DMS79 treated with DMSO at 0.1 percent for 48 hours (cell line): ENCODE measurements at regions not wholly inside any gene's neighbourhood (a gene's known extent, or its start where the extent isn't known, plus 50 kb on each side); places are given as distances from the start of the nearest gene placed in this dataset.
"Not testable (repeated sequence)": the region's sequence is repeated elsewhere in the genome, so short reads cannot be mapped to it uniquely, and the experiment has no call there.

Experiments
- DNase-seq: peaks from one replicate; lab custom pipeline; 2025; lab: John Stamatoyannopoulos, UW

DNA sequence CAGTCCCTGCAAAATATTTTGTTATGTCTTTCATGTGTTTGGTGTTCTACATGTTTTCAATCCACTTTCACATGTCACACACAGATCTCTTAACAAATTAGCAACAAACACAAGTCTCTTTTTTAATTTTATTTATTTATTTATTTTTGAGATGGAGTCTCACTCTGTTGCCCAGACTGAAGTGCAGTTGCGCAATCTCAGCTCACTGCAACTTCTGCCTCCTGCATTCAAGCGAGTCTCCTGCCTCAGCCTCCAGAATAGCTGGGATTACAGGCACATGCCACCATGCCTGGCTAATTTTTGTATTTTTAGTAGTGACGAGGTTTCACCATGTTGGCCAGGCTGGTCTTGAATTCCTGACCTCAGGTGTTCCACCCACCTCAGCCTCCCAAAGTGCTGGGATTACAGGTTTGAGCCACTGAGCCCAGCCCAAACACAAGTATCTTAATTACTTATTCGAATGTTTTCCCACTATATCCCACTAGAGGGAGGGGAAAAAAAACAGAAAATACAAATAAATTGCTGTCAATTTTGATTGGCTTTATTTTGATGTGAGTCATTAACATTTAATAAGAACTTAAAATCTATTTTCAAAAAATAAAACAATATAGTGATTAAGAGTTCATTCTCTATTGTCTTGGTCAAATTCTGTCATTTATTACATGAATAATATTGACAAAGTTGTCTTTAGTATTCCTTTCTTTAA lies 1641.0 kb upstream of the CELF4 start:
- DNase-seq, result not testable (repeated sequence)

DNA sequence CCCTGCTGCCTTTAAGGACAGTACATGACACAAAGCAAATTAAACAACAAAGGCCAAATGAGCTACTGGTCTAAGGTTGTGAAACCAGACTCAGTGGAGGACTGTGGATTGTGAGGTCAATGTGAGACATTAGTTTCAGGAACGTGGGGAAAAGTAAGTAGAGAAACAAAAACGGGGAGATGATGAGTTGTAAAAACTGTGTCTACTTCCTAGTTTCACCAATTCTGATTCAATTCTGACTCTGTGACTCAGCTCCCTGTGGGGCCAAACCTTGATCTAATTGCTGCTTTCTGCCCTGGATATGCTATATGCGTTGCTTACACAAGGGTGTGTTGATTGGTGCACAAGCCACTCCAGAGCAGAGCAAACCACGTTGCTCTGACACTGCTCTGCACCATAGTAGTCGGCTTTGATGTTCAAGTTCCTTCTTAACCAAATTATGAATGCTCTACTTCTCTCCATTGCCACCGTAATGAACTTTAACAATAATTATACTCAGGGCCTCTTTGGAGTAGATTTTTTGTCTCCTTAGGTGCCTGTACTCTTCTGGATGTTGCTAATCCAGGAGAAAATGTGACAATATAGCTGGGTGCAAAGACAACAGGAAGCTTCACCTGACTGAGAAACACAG lies 1640.1 kb upstream of the CELF4 start:
- DNase-seq, result no peak

DNA sequence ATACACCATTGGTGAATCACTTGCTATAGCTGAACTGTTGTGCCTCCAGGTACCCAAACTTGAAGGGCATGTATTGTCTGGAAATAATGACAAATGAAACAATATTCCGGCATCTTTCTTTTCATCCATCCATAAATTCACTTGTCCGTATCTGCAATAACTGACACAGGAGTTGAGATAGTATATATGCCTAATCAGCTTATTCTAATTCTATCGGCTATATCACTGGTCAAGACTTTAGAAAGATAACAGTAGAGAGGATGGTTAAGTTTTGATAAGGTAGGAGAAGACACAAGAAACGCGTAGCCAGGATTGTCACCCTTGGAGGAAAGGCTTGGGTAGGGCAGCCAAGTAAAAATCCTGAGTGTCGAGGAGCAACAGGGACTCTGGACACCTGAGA lies 1634.6 kb upstream of the CELF4 start:
- DNase-seq, result no peak

DNA sequence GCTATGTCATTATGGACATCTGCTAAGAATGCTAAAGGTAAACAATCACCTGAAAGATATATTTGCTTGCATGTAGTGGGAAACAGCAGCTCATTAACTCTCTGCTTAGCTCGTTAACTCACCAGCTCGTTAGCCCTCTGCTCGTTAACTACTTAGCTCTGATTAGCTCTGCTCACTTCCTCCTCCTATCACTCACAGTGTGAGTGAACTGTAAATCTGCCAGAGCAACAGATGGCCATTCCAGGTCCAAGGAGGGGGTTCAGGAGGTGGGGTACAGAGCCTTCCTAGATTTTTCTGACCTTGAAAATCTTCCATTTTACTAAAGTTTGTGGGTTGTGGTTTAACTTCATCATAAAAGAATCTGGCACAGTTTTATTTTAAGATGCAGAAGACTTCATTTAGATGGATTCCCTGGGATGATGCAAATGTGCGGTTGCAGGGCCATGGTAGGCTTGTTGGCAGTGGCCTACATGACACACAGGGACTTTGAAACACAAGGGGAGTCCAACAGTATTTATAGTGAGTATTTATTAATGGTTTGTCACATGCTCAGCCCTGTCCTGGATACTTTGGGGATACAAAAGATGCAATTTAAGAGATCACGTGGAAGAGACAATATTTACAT lies 1633.7 kb upstream of the CELF4 start:
- no peak for DNase-seq

DNA sequence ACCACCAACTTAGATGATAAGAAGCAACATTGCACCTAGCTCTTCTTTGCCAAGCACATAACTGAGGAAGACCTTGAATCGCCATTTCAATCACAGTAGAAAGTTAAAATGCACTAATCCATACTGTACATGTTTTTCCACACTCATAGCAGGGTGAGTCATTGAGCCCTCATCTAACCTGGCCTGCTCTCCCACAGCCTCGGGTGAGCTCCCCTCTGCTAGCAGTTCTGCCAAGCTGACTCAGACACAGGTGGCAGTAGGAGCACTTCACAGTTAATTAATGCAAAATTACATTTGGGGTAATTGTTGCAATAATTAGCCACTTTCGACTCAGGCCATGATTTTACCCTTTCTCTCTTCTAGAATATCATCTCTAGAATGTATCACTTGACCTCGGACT lies 1632.8 kb upstream of the CELF4 start:
- no peak for DNase-seq

DNA sequence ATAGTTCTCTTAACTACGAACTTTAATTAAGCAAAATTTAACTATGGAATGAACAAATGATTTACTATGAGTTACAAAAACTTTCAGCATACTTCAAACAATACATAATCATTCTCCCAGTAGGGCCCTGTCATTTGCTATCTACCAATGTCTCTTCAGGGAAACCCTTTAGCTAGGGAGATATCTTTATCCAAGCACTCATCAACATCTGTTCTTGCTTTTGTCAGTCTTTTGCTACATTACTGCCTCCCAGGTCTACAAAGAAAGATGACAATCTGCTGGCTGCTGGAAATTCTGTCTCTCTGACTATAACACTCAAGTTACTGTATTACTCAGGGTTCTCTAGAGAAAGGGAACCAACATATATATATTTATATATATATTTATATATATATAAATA lies 1626.3 kb upstream of the CELF4 start:
- no peak for DNase-seq

DNA sequence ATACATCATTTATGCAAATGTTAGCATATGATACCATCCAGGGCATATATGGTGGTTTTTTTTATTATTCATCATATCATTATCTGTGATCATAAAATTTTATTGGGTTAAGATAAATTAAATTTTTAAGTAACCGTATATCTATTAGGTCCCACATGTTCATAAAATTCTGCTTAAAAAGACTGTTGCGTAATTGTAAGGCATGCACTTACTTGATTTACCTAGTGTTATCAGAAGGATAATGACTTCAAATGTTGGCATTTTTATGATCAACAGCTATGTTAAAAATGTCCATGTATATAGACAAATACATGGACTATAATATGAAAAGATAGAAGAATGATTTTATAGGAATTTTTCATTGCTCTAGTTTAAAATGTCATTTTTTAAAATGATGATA lies 1625.5 kb upstream of the CELF4 start:
- no peak for DNase-seq

DNA sequence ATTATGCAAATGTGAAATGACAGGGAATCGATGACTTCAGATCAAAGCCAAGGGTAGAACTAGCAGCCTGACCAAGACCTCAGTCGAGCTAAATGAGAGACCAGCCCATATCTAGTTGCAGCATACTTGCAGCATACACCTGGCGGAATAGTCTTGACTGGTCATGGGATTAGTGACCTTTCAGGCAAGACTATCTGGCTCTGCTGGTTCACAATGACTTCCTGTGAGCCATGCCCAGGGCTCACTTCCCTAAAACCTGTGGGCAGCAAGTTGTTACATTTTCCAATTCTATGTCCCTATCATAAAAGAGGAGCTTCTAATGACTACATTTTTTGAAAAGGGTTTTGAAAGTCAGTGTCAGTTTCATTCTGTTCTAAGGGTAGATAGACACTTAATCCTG lies 1624.9 kb upstream of the CELF4 start:
- DNase-seq, result no peak

DNA sequence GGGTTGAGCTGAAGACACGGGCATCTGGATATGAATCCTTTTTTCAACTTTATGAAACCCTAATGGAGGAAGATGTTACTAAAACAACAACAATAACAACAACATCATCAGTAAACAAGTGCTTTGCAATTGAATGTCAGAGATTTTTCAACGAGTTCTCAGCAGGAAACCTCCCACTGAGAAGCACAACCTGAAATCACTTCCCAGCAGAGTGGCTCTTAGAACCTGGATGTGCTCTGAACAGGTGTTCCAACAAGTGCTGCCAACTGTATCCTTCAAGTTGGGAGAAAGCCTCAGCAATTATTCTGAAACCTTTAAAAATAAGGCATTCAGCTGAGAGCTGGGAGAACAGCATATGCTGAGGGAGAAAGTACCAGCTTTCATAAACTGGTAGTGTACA lies 1622.7 kb upstream of the CELF4 start:
- DNase-seq, result peak; percentile 83

DNA sequence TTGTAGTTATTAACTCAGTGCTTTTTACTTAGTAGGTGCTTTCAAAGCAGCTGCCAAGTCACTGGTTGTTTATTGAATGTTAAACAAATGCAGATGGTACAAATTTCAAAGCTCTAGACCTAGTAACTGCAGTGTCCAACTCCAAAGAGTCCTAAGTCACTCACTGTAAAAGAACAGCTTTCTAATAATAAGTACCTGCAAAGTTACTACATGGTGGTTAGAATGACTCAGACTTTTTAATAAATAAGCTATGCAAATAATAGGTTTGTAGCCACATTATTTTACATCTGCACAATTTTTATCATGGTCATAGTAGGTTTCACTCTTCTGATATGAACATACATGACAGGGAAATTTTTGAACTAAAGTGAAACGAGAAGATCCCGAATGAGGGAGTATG lies 1620.4 kb upstream of the CELF4 start:
- no peak for DNase-seq

DNA sequence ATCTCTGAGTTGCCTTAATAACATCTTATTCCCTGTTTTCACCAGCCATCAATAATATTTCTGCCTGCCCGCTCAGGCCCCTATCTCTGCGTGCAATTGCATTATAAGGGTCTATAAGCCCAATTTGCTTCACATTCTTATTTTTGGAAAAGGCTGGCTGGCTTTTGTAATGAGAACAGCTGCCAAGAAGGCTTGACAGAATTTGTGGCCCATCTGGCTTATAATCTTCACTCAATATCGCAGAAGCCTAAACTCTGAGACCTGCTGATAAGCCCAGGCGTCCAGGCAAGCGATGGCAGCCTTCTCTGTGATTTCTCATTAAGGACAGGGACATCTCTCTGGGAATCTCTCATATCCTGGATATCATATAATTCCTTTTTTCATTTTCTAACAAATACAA lies 1618.6 kb upstream of the CELF4 start:
- DNase-seq, result no peak

DNA sequence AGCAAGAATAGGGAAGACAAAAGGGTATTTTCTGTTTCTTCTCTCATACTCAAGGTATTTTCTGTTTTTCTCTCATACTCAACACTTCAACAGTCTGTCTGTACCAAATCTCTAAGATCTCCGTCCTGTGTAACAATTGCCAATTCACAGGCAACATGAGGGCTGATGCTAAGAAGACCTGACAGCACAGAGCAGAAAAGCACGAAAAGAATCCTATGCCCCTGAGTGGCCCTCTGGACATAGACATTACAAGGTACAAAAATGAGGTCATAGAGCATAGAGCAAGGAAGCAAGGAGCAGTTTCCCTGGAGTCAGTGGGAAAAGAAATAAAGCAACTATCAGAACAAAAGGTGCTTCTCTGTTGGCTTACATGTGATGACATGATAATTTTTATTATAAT lies 1612.6 kb upstream of the CELF4 start:
- no peak for DNase-seq

DNA sequence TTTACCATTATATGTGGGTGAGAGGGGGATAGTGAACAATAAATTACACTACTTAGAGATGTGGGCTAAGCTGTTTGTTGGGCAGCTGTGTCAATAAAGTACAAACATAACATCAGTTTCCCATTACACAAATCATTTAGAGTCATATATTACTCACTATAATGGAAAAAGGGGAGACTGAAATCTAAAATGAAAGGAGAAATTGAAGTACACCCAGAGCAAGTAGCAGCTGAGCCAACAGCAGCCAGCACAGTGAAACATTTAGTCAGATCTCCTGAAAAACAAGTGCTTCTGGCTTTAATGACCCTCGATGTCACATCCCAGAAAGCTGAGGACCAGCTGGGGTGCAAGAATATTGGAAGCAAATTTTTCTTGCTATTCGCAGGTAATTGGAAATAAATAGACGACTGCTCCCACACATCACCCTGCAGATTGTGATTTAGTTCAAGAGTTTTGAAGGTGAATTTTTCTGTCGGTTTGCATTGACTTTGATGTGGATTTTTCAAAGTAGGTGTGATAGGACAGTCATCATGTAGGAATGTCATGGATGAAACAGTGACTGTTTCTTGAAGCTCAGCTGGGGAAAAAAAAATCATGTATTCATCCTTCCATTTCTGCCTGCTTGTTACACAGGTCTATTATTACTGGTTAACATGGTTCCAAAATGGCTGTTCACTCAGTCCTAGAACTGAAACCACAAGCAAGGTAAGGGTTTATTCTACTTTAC lies 1607.3 kb upstream of the CELF4 start:
- DNase-seq, result peak; percentile 69

DNA sequence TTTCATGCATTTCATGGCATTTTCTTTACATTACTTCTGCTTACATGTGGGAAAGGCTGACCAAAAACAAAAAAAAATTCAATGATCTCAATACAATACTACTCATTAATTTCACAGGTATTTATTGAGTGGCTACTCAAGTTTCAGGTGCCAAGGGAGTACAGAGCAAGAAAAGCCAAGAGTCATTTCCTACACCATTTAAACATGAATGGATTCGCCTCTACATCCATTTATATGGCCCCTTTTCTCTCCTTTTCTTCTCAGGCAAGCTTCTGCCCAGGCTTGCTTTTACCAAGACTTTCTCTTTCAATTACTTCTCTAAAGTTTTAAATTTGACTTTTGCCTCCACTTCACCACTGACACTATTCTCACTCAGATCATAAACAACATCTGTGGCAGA lies 1603.1 kb upstream of the CELF4 start:
- no peak for DNase-seq

DNA sequence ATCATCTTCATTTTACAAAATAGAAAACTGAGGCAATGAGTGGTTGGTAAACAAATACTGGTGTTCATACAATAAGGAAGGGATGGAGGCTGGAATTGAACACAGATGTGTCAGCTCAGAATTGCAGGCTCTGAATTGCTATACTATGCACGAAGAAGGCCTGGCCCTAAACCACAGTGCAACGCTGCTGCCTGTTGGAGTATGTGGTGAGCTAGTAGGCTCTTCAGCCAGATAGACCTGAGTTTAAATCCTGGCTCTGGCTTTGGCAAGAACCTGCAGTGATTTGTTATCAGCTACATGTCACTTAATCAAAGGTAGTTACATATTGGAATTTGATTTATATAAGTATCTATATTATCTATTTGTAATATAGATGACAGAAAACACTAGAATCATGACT lies 1602.4 kb upstream of the CELF4 start:
- DNase-seq, result no peak

DNA sequence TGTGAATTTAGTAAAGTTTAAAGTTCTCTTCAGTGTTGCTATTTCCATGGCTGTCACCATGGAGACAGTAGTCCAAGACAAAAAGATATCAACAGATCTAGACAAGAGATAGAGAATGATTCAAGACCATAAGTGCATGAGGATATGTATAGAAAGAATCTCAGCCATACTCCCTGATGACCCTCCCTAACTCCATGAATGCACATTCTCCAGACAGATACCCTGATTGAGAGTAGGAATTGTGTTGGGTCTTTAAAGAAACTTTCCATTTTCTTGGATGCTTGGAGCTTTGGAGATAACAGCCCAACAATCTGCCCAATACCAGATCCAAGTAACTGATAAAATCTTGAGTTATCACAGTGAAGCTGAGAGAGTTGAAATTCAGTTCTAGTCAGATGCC lies 1601.2 kb upstream of the CELF4 start:
- DNase-seq, result no peak

DNA sequence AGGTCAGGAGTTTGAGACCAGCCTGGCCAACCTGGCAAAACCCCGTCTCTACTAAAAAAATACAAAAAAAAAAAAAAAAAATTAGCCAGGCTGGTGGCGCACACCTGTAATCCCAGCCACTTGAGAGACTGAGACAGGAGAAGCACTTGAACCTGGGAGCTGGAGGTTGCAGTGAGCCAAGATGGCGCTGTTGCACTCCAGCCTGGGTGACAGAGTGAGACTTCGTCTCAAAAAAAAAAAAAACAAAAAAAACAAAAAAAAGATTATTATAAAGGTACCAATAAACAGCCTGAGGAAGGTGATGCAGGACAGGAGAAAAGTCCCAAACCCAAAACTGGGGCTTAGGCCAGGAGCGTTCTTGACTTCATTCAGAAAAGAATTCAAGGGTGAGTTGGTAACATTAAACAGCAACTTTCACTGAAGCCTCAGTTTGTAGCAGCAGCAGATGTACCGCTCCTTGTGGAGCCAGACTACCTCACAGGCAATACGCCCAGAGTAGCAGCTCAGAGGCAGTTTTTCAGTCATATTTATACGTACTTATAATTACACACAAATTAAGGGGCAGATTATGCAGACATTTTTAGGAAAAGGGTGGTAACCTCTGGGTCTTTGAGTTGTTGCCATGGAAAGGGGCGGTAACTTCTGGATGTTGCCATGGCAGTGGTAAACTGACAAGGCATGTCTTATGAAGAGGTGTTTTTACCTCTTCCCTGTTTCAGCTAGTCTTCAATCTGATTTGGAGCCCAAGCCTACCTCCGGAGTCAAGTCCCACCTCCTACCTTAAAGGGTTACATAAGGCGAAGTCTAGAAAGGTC lies 1596.6 kb upstream of the CELF4 start:
- DNase-seq, result no peak

DNA sequence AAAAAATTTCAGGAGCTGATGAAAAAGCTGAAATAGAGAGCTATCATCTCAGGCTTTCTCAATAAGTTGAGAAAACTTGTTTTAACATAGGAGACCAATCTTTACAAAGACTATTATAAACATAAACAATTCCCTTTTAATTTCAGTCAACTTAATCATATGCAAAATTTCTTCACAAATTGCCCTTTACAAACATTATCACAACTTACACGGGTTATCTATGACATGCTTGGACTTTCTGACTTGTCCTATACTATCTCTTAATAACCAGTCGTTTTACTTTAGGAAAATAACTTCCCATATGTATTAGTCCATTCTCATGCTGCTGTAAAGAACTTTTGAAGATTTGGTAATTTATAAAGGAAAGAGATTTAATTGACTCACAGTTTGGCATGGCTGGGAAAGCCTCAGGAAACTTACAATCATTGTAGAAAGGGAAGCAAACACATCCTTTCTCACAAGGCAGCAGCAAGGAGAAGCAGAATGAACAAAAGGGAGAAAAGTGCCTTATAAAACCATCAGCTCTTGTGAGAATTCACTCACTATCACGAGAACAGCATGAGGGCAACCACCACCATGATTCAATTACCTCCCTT lies 1583.7 kb upstream of the CELF4 start:
- peak; percentile 15 for DNase-seq

DNA sequence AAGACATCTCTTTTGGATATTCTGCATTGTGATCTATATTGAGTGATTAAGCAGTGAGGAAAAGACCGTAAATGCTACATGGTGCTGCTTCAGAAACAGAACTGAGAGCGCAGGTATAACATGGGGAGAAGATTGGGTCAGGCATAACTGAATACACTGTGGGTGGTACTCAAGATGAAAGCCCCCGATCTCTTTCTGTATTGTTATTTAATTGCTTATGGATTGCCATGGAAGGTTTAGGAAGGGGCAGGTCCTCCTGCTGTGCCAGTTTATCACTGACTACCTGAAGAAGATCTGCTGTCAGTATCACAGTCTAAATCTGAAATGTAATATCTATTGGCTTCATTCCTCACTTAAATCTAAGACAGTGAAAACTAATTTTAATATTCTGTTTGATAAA lies 1568.7 kb upstream of the CELF4 start:
- DNase-seq, result no peak

DNA sequence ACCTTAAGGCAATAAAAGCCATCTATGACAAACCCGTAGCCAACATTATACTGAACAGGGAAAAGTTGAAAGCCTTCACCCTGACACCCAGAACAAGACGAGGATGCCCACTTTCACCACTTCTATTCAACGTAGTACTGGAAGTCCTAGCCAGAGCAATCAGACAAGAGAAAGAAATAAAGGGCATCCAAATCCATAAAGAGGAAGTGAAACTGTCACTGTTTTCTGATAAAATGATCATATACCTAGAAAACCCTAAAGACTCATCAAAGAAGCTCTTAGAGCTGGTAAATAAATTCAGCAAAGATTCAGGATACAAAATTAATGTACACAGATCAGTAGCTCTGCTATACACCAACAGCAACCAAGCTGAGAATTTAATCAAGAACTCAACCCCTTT lies 1561.9 kb upstream of the CELF4 start:
- not testable (repeated sequence) for DNase-seq

DNA sequence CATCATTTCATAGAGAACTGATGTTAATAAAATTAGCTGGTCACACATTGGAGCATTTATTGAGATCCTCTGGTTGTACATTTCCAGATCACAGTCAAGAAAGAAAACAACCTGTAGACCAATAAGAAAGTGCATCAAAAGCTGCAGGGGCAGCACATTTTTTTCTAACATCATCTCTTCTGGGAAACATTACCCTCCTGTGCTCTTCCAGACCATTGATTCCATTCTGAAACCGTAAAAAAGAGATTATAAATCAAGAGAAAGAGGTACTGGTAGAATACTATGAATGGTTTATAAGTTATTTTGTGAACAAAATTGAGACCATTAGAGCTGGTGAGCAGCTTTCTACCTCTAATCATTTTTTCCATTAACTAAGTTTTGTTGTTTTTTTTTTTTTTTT lies 1548.2 kb upstream of the CELF4 start:
- DNase-seq, result peak; percentile 89

DNA sequence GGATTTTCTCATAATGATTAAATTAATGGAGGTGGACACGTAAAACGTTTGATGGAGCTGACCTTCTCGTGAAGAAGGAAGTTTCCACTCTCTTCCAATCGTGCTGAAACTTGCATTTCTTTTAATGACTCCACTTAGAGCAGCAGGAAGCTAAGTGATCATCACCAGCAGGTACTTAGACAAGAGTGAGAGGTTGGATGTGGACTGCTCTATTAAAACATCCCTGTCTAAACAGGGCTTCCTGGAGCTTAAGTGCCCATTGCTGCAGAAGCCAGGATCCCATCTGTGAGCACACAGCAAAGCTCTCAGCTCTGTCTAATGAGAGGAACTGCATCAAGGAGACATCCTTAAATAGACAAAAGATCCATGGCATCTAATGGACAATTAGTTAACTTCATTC lies 1539.5 kb upstream of the CELF4 start:
- peak; percentile 96 for DNase-seq
